ENCODE measurements at regions not wholly inside any gene's neighbourhood (a gene's known extent, or its start where the extent isn't known, plus 50 kb on each side); places are given as distances from the start of the nearest gene placed in this dataset.

- no peak for ATAC-seq
- Histone ChIP-seq H3K9me3 (no peaks in the 10 kb centered on the region), H3K36me3 (no peaks in the 10 kb centered on the region), H3K27me3 (peaks cover 0 to 28% (median under 1%) of the 10 kb centered on the region in 7 donors), H3K4me1 (peaks cover 0 to 6% (median 0%) of the 10 kb centered on the region in 9 donors), H3K4me3 (no peak overlapping the region), H3K27ac (no peak overlapping the region)
- DNase-seq, result no peak
- WGBS, 2 donors, result 57 to 64% methylated on average over 5 of the region's 5 CpGs
- TF ChIP-seq, protein P1, sequence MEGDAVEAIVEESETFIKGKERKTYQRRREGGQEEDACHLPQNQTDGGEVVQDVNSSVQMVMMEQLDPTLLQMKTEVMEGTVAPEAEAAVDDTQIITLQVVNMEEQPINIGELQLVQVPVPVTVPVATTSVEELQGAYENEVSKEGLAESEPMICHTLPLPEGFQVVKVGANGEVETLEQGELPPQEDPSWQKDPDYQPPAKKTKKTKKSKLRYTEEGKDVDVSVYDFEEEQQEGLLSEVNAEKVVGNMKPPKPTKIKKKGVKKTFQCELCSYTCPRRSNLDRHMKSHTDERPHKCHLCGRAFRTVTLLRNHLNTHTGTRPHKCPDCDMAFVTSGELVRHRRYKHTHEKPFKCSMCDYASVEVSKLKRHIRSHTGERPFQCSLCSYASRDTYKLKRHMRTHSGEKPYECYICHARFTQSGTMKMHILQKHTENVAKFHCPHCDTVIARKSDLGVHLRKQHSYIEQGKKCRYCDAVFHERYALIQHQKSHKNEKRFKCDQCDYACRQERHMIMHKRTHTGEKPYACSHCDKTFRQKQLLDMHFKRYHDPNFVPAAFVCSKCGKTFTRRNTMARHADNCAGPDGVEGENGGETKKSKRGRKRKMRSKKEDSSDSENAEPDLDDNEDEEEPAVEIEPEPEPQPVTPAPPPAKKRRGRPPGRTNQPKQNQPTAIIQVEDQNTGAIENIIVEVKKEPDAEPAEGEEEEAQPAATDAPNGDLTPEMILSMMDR (IDR thresholded peaks at IDR 0.05), result no peak
- intact Hi-C loops (cut with DNase I), result no loop called here
Observed at GRCh38 chr2:234245945-234246344, 195.4 kb downstream of the SPP2 start.

DNA sequence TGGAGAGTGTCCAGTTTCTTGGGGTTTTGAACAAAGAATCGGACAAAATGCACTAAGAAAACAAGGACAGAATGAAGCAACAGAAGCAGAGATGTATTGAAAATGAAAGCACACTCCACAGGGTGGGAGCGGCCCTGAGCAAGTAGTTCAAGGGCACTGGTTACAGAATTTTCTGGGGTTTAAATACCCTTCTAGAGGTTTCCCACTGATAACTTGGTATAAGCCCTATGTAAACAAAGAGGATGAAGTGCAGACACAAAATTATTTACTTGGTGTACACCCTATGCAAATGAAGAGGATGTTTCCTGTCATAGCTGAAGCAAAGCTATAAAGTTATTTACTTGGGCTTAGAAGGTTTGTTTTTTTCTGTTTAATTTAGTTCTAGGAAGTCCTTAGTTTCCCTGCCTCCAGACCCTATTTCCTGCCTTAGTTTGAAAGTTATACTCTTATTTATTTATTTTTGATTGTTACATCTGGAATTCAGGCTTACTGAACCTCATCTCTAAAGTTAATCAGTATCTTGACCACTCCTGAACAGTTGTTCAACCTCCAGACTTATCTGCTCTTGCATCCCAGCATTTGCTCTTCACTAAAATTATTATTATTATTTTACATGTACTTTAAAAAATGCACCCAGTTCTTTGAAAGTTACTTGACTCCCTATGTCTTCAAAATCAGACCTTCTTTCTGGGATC, 193.5 kb downstream of the SPP2 start:
- peaks cover 0 to 10% (median 0%) of the 10 kb centered on the region in 11 donors for H3K9me3 ChIP-seq
- TF ChIP-seq, protein P1 (IDR thresholded peaks at IDR 0.05), result no peak
- peaks cover 0 to 18% (median 0%) of the 10 kb centered on the region in 7 donors for H3K27me3 ChIP-seq
- 77 to 78% methylated on average over 2 of the region's 2 CpGs for WGBS, 2 donors
- intact Hi-C loops (cut with DNase I), result no loop called here
- peak overlapping the region in 1 of 10 donors; percentile 6 for H3K27ac ChIP-seq
- DNase-seq (no peak), ATAC-seq (no peak)
- H3K36me3 ChIP-seq, result no peaks in the 10 kb centered on the region
- H3K4me1 ChIP-seq, result peaks cover 0 to 6% (median 0%) of the 10 kb centered on the region in 9 donors
- H3K4me3 ChIP-seq, result no peak overlapping the region

- H3K36me3 ChIP-seq, result no peaks in the 10 kb centered on the region
- peaks cover 0 to 6% (median 0%) of the 10 kb centered on the region in 9 donors for H3K4me1 ChIP-seq
- TF ChIP-seq, protein P1 (IDR thresholded peaks at IDR 0.05), result no peak
- peaks cover 0 to 13% (median 0%) of the 10 kb centered on the region in 11 donors for H3K9me3 ChIP-seq
- DNase-seq, result no peak
- peaks cover 0 to 18% (median 0%) of the 10 kb centered on the region in 7 donors for H3K27me3 ChIP-seq
- intact Hi-C loops (cut with DNase I), result no loop called here
- no peak overlapping the region for H3K27ac ChIP-seq
- WGBS, 2 donors, result 78 to 82% methylated on average over 3 of the region's 3 CpGs
- ATAC-seq, result no peak
- no peak overlapping the region for H3K4me3 ChIP-seq
Observed at GRCh38 chr2:234242459-234242836, 191.9 kb downstream of the SPP2 start.

GRCh38 chr2:234241656-234242458, 191.4 kb downstream of the SPP2 start:
- ATAC-seq (no peak), DNase-seq (no peak)
- peaks cover 0 to 18% (median 0%) of the 10 kb centered on the region in 7 donors for H3K27me3 ChIP-seq
- WGBS, 2 donors, result 85 to 87% methylated on average over 13 of the region's 13 CpGs
- H3K4me3 ChIP-seq, result no peak overlapping the region
- intact Hi-C loops (cut with DNase I), result no loop called here
- no peak overlapping the region for H3K27ac ChIP-seq
- peaks cover 0 to 13% (median 0%) of the 10 kb centered on the region in 11 donors for H3K9me3 ChIP-seq
- no peaks in the 10 kb centered on the region for H3K36me3 ChIP-seq
- TF ChIP-seq, protein P1 (IDR thresholded peaks at IDR 0.05), result no peak
- H3K4me1 ChIP-seq, result peaks cover 0 to 6% (median 0%) of the 10 kb centered on the region in 9 donors

Data from heart right ventricle (tissue), 16 donors.